ENCODE measurements at regions not wholly inside any gene's neighbourhood (a gene's known extent, or its start where the extent isn't known, plus 50 kb on each side); places are given as distances from the start of the nearest gene placed in this dataset.

GRCh38 chr2:236706803-236707202 lies 137.2 kb downstream of the ACKR3 start:
- TF ChIP-seq CTCF (IDR thresholded peaks at IDR 0.05; ENCODE audit: control extremely low read depth in 1 of 3, insufficient read depth in 1 of 3, low read depth in 1 of 3, low read length in 3 of 3): no peak
- TF ChIP-seq EGR1 (IDR thresholded peaks at IDR 0.05; ENCODE audit: borderline replicate concordance, low read depth, low read length): no peak
- no peak for TF ChIP-seq SRF (IDR thresholded peaks at IDR 0.05; ENCODE audit: low read depth, low read length)
- no peak for TF ChIP-seq EZH2 (IDR thresholded peaks at IDR 0.05; ENCODE audit: low read depth, low read length, severe bottlenecking)
- TF ChIP-seq BCL11A (IDR thresholded peaks at IDR 0.05; ENCODE audit: low read depth in 2 of 2, low read length in 2 of 2): no peak
- no peak for TF ChIP-seq TEAD4 (IDR thresholded peaks at IDR 0.05; ENCODE audit: low read depth, low read length)
- no peak for TF ChIP-seq CTBP2 (IDR thresholded peaks at IDR 0.05; ENCODE audit: borderline replicate concordance, insufficient read depth, insufficient read length, low read length)
- no peak for TF ChIP-seq RAD21 (IDR thresholded peaks at IDR 0.05 in 1 of 2, conservative IDR thresholded peaks at IDR 0.05 in 1 of 2; ENCODE audit: low read depth in 2 of 2, low read length in 2 of 2)
- TF ChIP-seq SP4 (IDR thresholded peaks at IDR 0.05; ENCODE audit: low read length): no peak
- no peak for TF ChIP-seq HDAC6 (IDR thresholded peaks at IDR 0.05; ENCODE audit: low read depth, low read length)

Data from H1 (cell line).